Fibroblast of lung (primary cell): ENCODE measurements at regions not wholly inside any gene's neighbourhood (a gene's known extent, or its start where the extent isn't known, plus 50 kb on each side); places are given as distances from the start of the nearest gene placed in this dataset.

ENCODE experiments used
- DNase-seq, 2 donors: peaks; one replicate each; pipeline versions ENCODE4 v3.0.0 to v3.0.0-alpha.2; 2010; ENCODE audit warnings: low read depth in 2 of 2
- H2AFZ ChIP-seq: 2 replicates; pipeline ENCODE4 v1.5.1; 2012; ENCODE audit warnings: low read length, control low read depth, inconsistent platforms
- H3K27ac ChIP-seq: 2 replicates; pipeline ENCODE4 v1.5.1; 2011; ENCODE audit warnings: low read length, control low read depth; ENCODE audit not compliant: insufficient read depth
- H3K27me3 ChIP-seq: 2 replicates; pipeline ENCODE4 v1.5.1; 2011; ENCODE audit warnings: mild to moderate bottlenecking, low read length; ENCODE audit not compliant: control insufficient read depth, insufficient read depth
- H3K36me3 ChIP-seq: 2 replicates; pipeline ENCODE4 v1.5.1; 2011; ENCODE audit warnings: low read length; ENCODE audit not compliant: control insufficient read depth, insufficient read depth
- H3K4me1 ChIP-seq: 2 replicates; pipeline ENCODE4 v1.5.1; 2011; ENCODE audit warnings: low read length; ENCODE audit not compliant: control insufficient read depth, insufficient read depth; ENCODE audit errors: extremely low read depth
- H3K4me2 ChIP-seq: 2 replicates; pipeline ENCODE4 v1.5.1; 2011; ENCODE audit warnings: low read length, control low read depth; ENCODE audit not compliant: insufficient read depth; ENCODE audit errors: extremely low read depth
- H3K4me3 ChIP-seq, 4 experiments: fragments of 200-600 bp in 1 of 4; sonication (generic) in 1 of 4; replicated peaks in 1 of 4; 2 replicates each; pipeline ENCODE4 v1.5.1; 2011 to 2016; ENCODE audit warnings: low read length in 4 of 4, low read depth in 3 of 4, mild to moderate bottlenecking in 3 of 4, control low read depth in 2 of 4, inconsistent platforms in 1 of 4, mixed read lengths in 1 of 4; ENCODE audit not compliant: insufficient read depth in 1 of 4; ENCODE audit errors: control extremely low read depth in 1 of 4
- H3K79me2 ChIP-seq: 2 replicates; pipeline ENCODE4 v1.5.1; 2012; ENCODE audit warnings: mild to moderate bottlenecking, low read length, inconsistent platforms; ENCODE audit not compliant: control insufficient read depth, insufficient read depth
- H3K9ac ChIP-seq: 2 replicates; pipeline ENCODE4 v1.5.1; 2011; ENCODE audit warnings: mild to moderate bottlenecking, low read length, control low read depth; ENCODE audit not compliant: insufficient read depth
- H3K9me3 ChIP-seq: 2 replicates; pipeline ENCODE4 v1.5.1; 2012; ENCODE audit warnings: low read depth, low read length; ENCODE audit not compliant: control insufficient read depth, insufficient read depth
- H4K20me1 ChIP-seq: 2 replicates; pipeline ENCODE4 v1.5.1; 2011; ENCODE audit warnings: low read length; ENCODE audit not compliant: control insufficient read depth, insufficient read depth; ENCODE audit errors: extremely low read depth
- CTCF ChIP-seq, 2 donors: IDR thresholded peaks in 1 of 2; conservative IDR thresholded peaks in 1 of 2; 1 replicate in 1 of 2; 2 replicates in 1 of 2; pipeline ENCODE4 v1.5.1; 2011 to 2012; ENCODE audit warnings: low read length in 2 of 2, control low read depth in 1 of 2, inconsistent platforms in 1 of 2, low read depth in 1 of 2, mild to moderate bottlenecking in 1 of 2
- EZH2 ChIP-seq: IDR thresholded peaks from 2 replicates; pipeline ENCODE4 v1.5.1; 2012; ENCODE audit warnings: low read length, control low read depth, mild to moderate bottlenecking; ENCODE audit errors: missing control alignments

DNA sequence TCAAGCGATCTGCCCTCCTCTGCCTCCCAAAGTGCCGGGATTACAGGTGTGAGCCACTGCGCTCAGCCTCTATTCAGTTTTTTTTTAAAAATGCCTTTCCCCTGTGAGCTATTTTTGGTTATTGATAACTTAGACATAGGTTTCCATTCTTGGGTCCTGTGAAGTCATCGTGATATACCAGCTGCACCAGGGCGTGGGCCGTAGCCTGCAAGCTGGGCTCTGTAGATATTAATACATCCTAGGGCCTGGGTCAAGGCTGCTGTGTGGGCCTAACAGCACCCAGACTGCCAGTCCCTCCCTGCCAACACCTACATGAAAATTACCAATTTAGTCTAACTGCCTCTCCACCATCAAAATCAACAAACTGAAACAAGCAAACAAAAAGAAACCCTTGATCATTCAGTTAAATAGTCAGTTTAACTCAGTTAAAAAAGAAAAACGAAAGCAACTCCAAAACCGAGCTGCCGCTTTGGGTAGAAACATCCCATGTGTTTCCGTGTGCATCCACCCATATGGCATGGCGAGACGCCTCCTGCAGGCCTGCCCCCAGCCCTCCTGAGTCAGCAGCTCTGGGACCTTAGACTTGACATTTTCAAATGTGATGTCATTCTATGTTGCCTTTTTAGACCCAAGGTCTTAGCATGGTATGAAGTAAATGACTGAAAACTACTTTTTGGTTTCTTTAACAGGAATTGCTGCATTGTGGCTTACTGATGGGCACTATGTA, 330.2 kb downstream of the GLRX3 start:
- no peak for DNase-seq
- H3K27me3 ChIP-seq: no peaks in the 10 kb centered on the region
- H3K4me3 ChIP-seq: no peak overlapping the region
- no peak overlapping the region for H3K9ac ChIP-seq
- no peaks in the 10 kb centered on the region for H3K36me3 ChIP-seq
- H4K20me1 ChIP-seq: no peaks in the 10 kb centered on the region
- TF ChIP-seq EZH2 (no peak), CTCF (conservative IDR thresholded peaks at IDR 0.05 in 1 of 2, IDR thresholded peaks at IDR 0.05 in 1 of 2; ENCODE audit: low read depth in 1 of 2, low read length in 2 of 2) (no peak)
- H3K4me1 ChIP-seq: no peaks in the 10 kb centered on the region
- H2AFZ ChIP-seq: no peak overlapping the region
- no peak overlapping the region for H3K4me2 ChIP-seq
- no peaks in the 10 kb centered on the region for H3K79me2 ChIP-seq
- H3K9me3 ChIP-seq: no peaks in the 10 kb centered on the region
- H3K27ac ChIP-seq: no peak overlapping the region

DNA sequence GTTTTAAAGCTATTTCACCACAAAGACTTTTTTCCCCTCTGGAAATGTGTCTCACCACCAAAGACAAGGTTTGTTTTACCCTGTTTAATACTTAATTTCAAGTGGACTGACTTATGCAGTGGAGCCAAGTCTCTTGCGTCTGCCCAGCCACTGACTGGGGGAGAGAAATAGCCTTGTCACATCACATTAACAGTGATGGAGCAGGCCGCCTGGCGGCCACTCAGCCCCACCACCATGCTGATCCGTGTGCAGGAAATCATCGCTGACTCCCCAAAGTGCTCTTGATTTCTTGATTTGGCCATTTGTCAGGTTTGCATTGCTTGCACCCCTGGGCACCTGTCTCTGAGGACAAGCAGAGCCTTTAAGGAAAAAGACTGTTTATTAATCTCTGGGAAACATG, 334.1 kb downstream of the GLRX3 start:
- Histone ChIP-seq H4K20me1 (no peaks in the 10 kb centered on the region), H3K4me3 (no peak overlapping the region), H3K36me3 (no peaks in the 10 kb centered on the region), H3K4me2 (no peak overlapping the region), H3K27ac (no peak overlapping the region), H3K9ac (no peak overlapping the region), H2AFZ (no peak overlapping the region), H3K9me3 (no peaks in the 10 kb centered on the region), H3K79me2 (no peaks in the 10 kb centered on the region), H3K27me3 (no peaks in the 10 kb centered on the region), H3K4me1 (no peaks in the 10 kb centered on the region)
- no peak for DNase-seq
- TF ChIP-seq CTCF (conservative IDR thresholded peaks at IDR 0.05 in 1 of 2, IDR thresholded peaks at IDR 0.05 in 1 of 2; ENCODE audit: low read depth in 1 of 2, low read length in 2 of 2) (no peak), EZH2 (no peak)

- Histone ChIP-seq H3K9me3 (no peaks in the 10 kb centered on the region), H2AFZ (no peak overlapping the region), H4K20me1 (no peaks in the 10 kb centered on the region), H3K4me3 (no peak overlapping the region), H3K27ac (no peak overlapping the region), H3K36me3 (no peaks in the 10 kb centered on the region), H3K79me2 (no peaks in the 10 kb centered on the region), H3K27me3 (no peaks in the 10 kb centered on the region), H3K9ac (no peak overlapping the region), H3K4me1 (no peaks in the 10 kb centered on the region), H3K4me2 (no peak overlapping the region)
- no peak for DNase-seq
- TF ChIP-seq EZH2 (no peak), CTCF (conservative IDR thresholded peaks at IDR 0.05 in 1 of 2, IDR thresholded peaks at IDR 0.05 in 1 of 2; ENCODE audit: low read depth in 1 of 2, low read length in 2 of 2) (no peak)
Observed at GRCh38 chr10:130470973-130471372, 334.8 kb downstream of the GLRX3 start.
